BE2C (cell line): ENCODE measurements at regions not wholly inside any gene's neighbourhood (a gene's known extent, or its start where the extent isn't known, plus 50 kb on each side); places are given as distances from the start of the nearest gene placed in this dataset.

Source experiments
- DNase-seq: peaks from one replicate; pipeline ENCODE4 v3.0.0-alpha.2; 2020
- H3K27me3 ChIP-seq: fragments of 250-450 bp; sonication (Bioruptor Pico); 2 replicates; pipeline ENCODE4 v1.5.1; 2020; ENCODE audit warnings: mild to moderate bottlenecking
- H3K36me3 ChIP-seq: fragments of 250-450 bp; sonication (Bioruptor Pico); 2 replicates; pipeline ENCODE4 v1.5.1; 2020; ENCODE audit warnings: mild to moderate bottlenecking
- H3K4me1 ChIP-seq: fragments of 250-450 bp; sonication (Bioruptor Pico); 2 replicates; pipeline ENCODE4 v1.5.1; 2020
- H3K4me3 ChIP-seq: 2 replicates; pipeline ENCODE4 v1.5.1; 2011; ENCODE audit warnings: low read depth, low read length
- H3K9me3 ChIP-seq: fragments of 250-450 bp; sonication (Bioruptor Pico); 2 replicates; pipeline ENCODE4 v1.5.1; 2020
- CTCF ChIP-seq: IDR thresholded peaks from 2 replicates; pipeline ENCODE4 v1.5.1; 2012; ENCODE audit warnings: mild to moderate bottlenecking, low read depth, low read length

GRCh38 chr15:46580487-46580886 lies 945.7 kb downstream of the SQOR start:
- no peaks in the 10 kb centered on the region for H3K9me3 ChIP-seq
- no peak for TF ChIP-seq CTCF
- no peak overlapping the region for H3K4me3 ChIP-seq
- DNase-seq, result no peak
- H3K4me1 ChIP-seq, result no peaks in the 10 kb centered on the region
- no peaks in the 10 kb centered on the region for H3K36me3 ChIP-seq
- no peaks in the 10 kb centered on the region for H3K27me3 ChIP-seq

- Histone ChIP-seq H3K4me3 (no peak overlapping the region), H3K4me1 (no peaks in the 10 kb centered on the region), H3K27me3 (no peaks in the 10 kb centered on the region), H3K9me3 (no peaks in the 10 kb centered on the region), H3K36me3 (no peaks in the 10 kb centered on the region)
- TF ChIP-seq CTCF, result no peak
- DNase-seq, result no peak
Observed at GRCh38 chr15:46580924-46581323, 946.1 kb downstream of the SQOR start.

- Histone ChIP-seq H3K9me3 (no peaks in the 10 kb centered on the region), H3K4me3 (no peak overlapping the region), H3K27me3 (no peaks in the 10 kb centered on the region), H3K36me3 (no peaks in the 10 kb centered on the region), H3K4me1 (no peaks in the 10 kb centered on the region)
- DNase-seq, result no peak
- no peak for TF ChIP-seq CTCF
Observed at GRCh38 chr15:46589088-46589487, 954.3 kb downstream of the SQOR start.

GRCh38 chr15:46591462-46591861 lies 956.6 kb downstream of the SQOR start:
- Histone ChIP-seq H3K9me3 (no peaks in the 10 kb centered on the region), H3K4me3 (no peak overlapping the region), H3K27me3 (no peaks in the 10 kb centered on the region), H3K36me3 (no peaks in the 10 kb centered on the region), H3K4me1 (no peaks in the 10 kb centered on the region)
- DNase-seq, result no peak
- no peak for TF ChIP-seq CTCF

GRCh38 chr15:46595016-46595415 lies 960.2 kb downstream of the SQOR start:
- DNase-seq, result no peak
- TF ChIP-seq CTCF, result no peak
- H3K4me3 ChIP-seq, result no peak overlapping the region
- H3K9me3 ChIP-seq, result no peaks in the 10 kb centered on the region
- H3K36me3 ChIP-seq, result no peaks in the 10 kb centered on the region
- H3K4me1 ChIP-seq, result no peaks in the 10 kb centered on the region
- no peaks in the 10 kb centered on the region for H3K27me3 ChIP-seq

GRCh38 chr15:46607077-46607476 lies 972.2 kb downstream of the SQOR start:
- DNase-seq, result no peak
- Histone ChIP-seq H3K9me3 (no peaks in the 10 kb centered on the region), H3K27me3 (no peaks in the 10 kb centered on the region), H3K36me3 (no peaks in the 10 kb centered on the region), H3K4me3 (no peak overlapping the region), H3K4me1 (no peaks in the 10 kb centered on the region)
- no peak for TF ChIP-seq CTCF
